OCI-LY7 (cell line): ENCODE measurements at regions not wholly inside any gene's neighbourhood (a gene's known extent, or its start where the extent isn't known, plus 50 kb on each side); places are given as distances from the start of the nearest gene placed in this dataset.

Experiments
- CTCF ChIP-seq: fragments of 200-600 bp; sonication (generic); conservative IDR thresholded peaks from 2 replicates; pipeline ENCODE4 v1.5.1; 2014; ENCODE audit warnings: mild to moderate bottlenecking, antibody characterized with exemption, low read length, moderate library complexity, mixed read lengths
- EZH2phosphoT487 ChIP-seq: fragments of 200-600 bp; sonication (generic); IDR thresholded peaks from 2 replicates; pipeline ENCODE4 v1.6.1; 2018; ENCODE audit warnings: low read depth, borderline replicate concordance, mild to moderate bottlenecking, mixed run types, antibody characterized with exemption, low read length, moderate library complexity, mixed read lengths

- TF ChIP-seq CTCF = no peak
- no peak for TF ChIP-seq EZH2phosphoT487
Measured at GRCh38 chr20:24096264-24096663, 107.7 kb upstream of the GGTLC1 start.
